GM18861 (cell line): ENCODE measurements at regions not wholly inside any gene's neighbourhood (a gene's known extent, or its start where the extent isn't known, plus 50 kb on each side); places are given as distances from the start of the nearest gene placed in this dataset.
A peak's percentile ranks its signal among the peaks of the same experiment; 100 is the strongest.
"Not testable (repeated sequence)": the region's sequence is repeated elsewhere in the genome, so short reads cannot be mapped to it uniquely, and the experiment has no call there.

Experiments
- ATAC-seq: cut with Tn5 transposase; IDR thresholded peaks from one replicate; pipeline ENCODE4 v1.9.1; 2021; ENCODE audit not compliant: unreplicated experiment

DNA sequence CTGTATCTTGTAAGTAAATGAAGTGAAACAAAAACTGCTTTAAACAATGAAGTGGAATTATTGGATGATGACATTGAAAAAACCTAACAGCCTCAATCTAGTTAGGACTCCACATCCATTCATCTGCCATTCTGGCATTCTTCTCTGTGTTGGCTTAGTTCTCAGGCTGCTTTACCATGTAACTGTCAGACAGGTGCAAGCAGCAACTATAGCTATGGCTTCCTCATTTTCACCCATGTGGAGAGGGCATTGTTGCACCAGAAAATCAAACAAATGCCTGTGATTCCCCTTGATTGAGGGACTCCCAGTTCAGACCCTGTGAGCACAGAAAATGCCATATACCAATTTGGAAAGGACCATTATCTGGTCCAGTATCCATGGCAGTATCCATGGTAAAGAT is 129.5 kb upstream of the NYAP2 start:
- ATAC-seq: no peak

DNA sequence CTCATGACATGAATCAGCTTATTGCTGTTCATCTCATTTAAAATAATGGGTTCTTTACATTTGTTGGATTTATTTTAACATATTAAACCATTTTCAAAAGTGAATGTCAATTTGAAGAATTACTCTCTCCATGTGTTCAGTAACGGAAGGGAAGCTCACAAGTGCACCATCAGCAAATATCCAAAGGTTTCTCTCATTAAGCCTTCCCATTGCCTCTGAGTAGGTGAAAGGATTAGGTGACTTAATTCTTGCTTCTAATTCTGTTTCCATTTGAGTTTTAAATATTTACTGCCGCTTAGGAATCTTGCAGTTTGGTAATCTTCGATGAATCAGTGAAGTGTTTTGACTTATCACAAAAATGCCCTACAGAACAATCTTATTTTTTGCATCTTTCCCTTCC is 145.1 kb upstream of the NYAP2 start:
- ATAC-seq: no peak

DNA sequence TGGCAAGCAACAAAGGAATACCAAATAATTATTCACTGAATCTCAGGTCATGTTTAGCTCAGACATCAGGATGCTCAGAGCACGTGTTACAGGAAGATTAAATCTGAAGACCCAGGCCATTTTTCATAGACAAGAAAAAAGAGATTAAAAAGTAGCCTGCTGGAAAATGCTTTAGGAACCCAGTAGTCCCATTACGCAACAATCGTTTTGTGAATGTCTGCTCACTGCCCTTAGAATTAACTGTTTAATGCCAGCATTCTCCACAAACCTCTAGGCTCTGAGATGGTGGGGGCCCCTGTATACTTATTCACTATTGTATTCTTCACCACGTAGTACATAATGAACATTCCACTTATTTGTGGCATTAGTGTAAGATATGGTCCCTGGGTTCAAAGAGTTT is 154.6 kb upstream of the NYAP2 start:
- no peak for ATAC-seq

DNA sequence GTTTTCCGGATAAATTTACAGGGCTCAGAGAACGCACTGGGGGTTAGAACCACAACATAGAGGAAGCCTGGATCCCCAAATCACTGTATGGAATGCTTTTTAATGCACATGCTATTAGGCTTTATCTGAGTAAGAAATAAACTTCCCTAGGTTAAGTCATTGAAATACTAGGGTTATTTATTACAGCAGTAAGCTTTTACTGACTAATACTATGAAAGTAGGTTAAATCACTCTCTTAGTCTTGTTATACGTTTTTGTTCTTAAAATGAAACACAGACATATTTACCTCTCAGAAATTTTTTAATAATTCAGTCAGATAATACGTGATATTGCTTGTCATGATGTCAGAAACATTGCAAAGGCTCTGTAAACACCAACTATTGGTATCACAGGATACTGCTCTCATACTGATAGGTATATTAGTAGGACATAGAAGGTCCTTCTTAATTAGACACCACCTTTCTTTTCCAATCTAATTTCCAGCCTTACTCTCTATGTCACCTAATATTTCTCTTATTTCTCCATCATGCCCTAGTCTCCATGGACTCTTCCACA is 162.7 kb upstream of the NYAP2 start:
- ATAC-seq: peak; percentile 61

DNA sequence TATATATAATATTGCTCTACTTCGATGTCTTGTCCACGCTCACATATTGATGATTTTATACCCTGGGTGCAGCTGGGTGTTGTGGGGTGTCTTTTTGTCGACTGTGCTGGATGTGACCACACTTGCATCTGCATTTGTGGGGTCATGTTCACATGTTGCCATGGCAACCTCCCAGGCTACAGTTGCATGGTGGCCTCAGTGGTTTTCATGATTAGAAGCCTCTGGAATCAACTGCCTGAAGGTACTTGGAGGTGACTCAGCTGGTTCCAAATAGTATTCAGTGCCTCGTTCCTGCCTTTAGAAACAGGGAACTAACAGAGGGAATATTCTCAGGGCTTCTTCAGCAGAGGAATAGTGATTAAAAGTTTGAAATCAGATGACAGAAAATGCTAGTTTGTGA is 166.3 kb upstream of the NYAP2 start:
- no peak for ATAC-seq

DNA sequence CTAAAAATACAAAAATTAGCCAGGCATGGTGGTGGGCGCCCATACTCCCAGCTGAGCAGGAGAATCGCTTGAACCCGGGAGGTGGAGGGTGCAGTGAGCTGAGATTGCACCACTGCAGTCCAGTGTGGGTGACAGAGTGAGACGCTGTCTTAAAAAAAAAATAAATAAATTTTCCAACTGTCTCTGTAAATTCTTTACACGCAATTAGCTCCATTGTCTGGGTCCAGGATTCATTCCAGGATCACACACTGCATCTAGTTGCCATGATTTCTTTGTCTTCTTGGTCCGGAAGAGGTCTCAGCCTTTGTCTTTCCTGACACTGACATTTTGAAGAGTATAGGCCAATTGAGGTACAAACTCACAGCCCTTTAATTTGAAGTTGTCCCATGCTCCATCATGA is 167.6 kb upstream of the NYAP2 start:
- ATAC-seq: no peak

DNA sequence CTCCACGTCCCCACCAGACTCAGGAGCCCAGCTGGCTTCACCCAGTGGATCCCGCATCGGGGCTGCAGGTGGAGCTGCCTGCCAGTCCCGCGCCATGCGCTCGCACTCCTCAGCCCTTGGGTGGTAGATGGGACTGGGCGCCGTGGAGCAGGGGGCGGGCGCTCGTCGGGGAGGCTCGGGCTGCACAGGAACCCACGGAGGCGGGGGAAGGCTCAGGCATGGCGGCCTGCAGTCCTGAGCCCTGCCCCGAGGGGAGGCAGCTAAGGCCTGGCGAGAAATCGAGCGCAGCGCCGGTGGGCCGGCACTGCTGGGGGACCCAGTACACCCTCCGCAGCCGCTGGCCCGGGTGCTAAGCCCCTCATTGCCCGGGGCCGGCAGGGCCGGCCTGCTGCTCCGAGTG is 170.2 kb upstream of the NYAP2 start:
- ATAC-seq: not testable (repeated sequence)

DNA sequence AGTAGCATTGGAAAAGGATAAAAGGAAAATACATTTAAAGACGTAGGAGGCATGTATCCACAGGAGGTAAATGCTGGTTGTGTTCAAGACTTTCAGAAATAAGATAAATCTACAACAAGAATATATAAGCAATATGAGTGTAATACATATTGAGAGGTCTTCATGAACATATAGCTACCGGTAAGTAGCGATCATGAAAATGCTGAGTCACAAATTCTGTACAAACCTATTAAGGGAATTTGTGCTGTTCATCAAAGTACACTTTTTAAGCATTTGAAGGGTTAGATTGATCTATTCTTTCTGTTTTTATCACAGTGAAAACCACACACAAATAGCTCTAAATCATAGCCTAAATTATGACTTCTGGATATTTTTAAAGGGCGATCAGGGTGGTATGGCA is 173.1 kb upstream of the NYAP2 start:
- no peak for ATAC-seq

DNA sequence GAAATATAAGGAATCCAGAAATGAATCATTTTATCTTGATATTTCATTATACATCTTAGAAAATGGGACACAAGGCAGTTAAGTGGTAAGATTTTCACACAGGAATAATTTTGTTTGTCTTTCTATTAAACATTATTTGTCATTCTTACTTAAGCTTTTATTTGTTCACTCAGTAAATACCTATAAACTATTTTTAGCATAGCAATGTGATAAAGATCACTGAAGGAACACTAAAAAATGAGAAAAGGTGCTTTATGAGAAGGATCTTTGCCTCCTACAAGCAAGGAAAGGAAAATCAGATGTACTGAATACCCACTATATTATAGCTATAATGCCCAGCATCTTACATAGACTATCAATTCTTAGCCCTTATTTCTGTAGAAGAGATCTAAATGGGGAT is 176.2 kb upstream of the NYAP2 start:
- no peak for ATAC-seq

DNA sequence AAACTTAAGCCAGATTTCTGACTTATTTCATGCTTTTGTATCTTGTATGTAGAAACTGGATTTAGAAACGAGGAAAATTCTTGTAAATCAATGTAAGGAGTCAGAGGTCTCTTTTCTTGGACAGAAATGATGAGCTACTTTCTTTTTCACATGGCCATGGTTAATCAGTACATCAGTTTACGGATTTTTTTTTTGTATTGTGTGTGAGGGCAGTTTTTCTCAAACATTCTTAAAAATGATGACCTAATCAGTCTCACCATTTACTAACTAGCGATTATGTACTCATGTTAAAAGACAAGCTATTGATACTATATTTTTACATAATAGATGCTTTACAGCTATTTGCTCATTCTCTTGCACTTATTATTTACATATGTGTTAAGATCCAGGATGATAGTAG is 165.2 kb upstream of the DOCK10 start:
- ATAC-seq: peak; percentile 48

DNA sequence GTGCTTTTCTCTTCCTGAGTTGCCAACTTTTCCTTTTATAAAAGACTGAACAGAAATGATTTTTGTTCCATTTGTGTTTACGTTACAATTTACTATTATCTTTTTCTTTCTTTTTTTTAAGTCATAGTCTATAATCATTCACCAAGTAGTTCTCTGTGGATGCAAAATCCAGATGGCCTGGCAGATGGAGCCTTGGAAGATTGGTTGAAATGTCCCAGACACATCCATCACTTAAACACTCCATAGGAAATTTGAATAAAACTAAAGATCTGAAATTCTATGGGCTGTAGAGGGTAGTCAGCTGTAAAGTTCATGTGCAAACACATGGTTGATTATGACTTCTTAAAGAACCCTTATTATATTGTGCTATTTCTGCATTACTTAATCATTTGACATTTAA is 164.8 kb upstream of the DOCK10 start:
- peak; percentile 13 for ATAC-seq

DNA sequence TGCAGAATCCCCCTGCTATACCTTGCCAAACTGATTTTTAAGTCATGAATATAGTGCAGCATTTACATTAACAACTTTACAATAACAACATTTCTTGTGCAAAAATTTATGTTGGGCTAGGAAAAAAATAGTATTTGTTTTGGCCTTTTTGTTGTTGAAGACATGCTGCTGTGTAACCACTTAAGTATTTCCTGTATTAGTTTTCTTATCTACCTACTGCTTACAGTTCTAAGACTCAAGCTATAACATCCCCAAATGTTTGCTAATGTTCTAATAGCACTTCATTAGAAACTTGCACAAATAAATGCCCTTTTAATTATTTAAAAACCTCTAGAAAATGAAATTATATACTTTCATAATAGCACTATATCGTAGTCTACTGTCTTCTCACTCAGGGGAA is 154.3 kb upstream of the DOCK10 start:
- ATAC-seq: no peak

DNA sequence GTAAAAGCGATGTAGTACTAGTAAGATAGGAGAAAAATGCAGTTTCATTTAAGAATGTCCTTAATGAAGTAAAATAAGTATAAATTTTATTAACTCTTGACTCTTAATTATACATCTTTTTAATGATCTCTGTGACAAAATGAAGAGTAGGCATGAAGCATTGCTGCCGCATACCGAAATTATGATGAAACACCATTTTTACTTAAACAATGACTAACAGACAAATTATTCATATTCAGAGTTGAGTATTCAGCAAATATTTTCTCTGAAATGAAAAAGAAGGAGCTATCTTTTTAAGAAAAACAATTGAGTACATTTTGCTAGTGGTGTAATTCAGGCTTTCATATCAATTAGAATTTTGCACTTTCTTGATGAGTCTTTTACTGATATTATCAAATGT is 150.6 kb upstream of the DOCK10 start:
- no peak for ATAC-seq

DNA sequence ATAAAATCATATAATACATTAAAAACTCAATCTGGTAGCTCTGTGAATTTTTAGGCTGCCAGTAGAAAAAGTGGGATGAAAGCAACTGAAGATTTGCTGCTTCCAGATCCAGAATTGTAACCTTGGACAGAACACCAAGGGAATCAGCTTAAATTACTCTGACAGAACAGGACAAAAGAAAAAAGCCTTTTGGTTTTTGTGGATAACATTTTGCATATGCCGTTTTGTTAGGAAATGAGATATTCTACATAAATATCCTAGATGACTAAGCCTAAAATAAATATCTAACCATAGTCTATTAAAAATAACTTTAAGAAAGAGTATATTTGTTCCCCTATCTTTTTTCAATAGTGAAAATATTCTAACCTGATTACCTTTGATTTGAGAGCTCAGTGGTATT is 148.7 kb upstream of the DOCK10 start:
- no peak for ATAC-seq

DNA sequence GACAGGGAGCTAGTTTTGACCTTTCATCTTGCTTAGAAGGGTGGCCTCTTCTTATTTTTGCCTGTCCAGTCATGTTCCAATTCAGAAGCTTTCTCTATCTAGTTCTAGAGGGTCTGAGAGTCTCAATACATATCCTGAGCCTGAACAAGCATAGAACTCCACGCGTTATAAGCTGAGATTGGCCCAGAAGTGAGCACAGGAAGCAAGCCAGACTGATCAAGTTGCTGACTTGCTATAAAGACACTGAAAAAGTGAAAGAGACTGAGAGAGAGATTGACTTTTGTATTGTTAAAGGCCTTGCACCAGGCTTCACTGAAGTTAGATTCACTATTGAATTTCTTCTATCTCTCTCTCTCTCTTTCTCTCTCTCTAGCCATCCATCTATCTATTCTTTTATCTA is 142.7 kb upstream of the DOCK10 start:
- no peak for ATAC-seq

DNA sequence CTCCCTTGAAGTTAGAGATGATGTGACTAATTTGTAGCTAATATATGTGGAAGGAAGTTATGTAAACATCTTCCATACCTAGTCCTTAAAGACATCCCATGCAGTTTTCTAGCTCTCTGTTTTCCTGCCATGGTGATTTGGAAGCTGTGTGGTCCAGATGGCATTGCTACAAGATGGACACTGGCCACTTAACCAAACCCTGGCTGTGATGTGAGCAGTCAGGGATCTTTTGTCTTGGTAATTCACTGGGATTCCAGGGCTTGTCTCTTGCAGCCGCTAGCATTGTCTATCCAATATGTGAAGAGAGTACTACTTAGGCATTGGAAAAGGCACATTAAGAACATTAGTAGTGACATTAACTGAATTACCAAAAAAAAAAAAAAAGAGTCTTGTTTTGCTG is 139.9 kb upstream of the DOCK10 start:
- ATAC-seq: no peak

DNA sequence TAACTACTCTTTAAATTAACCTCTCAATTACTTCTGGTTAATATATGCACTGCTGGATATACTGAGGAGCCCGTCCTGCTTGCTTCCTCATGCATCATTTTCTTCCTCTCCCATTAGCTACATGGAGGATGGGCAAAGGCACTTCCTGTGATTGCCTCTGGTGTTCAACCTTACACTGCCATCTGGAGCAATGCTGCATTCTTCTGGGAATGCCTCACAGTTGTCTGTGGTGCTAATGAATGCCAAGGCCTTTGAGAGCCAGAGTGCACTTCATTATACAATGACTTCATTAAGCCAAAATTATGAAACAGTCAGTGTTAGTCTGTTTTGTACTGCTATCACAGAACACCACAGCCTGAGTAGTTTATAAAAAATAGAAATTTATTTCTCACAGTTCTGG is 134.8 kb upstream of the DOCK10 start:
- ATAC-seq: no peak

DNA sequence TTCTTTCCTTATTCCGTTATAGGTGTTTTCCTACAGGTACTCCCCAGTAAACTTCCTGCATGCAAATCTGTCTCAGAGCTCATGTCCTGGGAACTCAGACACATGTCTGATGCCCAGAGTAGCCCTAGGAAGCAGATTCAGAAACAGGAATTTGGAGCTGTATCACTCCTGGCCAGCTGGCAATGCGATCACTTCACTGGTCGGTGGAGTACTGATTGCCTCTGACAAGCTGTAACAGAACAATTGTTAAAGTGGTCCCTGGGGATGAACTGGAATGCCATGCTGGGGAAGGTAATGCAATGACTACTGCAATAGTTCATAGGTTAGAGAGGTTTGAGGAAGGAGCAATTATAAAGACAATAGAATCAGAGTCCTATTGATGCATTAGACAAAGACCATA is 131.6 kb upstream of the DOCK10 start:
- no peak for ATAC-seq

DNA sequence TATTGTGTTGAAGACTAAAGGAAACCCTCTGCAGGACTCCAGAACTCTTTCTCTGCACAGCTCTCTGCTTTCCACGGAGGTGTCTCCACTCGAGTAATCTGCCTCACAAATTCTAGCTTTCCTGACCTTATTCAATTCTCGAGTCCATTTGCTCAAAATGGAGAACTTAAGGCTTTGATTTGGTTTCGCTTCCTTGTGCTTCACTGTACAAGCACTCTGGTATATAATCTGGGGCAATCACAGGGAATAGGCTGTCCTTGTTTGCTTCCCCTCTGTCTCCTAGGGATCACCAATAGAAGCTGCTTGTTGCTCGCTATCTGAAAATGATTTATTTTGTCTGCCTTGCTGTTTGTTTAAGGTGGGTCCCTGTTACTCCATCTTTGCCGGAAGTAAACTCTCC is 129.1 kb upstream of the DOCK10 start:
- ATAC-seq: no peak

DNA sequence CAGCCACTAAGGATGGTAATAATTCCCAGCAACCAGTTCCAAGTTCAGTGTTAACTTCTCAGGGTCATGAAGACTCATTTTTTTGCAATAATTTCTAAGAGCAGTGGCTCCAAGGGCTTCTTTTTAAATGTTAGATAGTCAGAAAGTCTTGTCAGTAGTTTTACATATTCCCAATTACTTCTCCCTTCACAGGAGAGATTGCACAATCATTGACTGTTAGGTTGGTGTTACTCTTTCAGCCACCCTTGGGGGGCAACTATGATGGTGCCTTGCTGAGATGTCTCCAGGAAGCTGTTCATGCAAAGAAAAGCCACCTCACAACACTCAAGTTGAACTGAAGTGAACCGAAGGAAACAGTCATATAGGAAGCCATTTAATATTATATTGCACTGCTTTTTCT is 127.9 kb upstream of the DOCK10 start:
- ATAC-seq: no peak

DNA sequence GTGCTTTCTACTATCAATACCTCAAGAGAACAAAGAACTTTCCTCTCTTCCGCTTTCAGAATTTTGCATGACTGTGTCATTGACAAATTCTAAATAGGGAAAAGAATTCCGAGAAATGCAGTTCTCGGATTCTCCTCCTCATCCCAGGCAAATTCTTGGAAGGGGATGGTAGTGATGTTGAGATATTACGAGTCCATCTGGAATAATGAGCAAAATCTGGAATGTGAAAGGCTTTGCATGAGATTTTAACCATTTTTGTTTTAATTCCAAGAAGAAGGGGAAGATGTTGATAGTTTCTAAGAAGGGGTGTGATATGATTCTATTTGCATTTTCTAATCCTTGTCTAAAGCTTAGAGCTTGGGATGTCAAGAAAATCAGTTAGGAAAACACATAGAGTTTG is 127.1 kb upstream of the DOCK10 start:
- no peak for ATAC-seq

DNA sequence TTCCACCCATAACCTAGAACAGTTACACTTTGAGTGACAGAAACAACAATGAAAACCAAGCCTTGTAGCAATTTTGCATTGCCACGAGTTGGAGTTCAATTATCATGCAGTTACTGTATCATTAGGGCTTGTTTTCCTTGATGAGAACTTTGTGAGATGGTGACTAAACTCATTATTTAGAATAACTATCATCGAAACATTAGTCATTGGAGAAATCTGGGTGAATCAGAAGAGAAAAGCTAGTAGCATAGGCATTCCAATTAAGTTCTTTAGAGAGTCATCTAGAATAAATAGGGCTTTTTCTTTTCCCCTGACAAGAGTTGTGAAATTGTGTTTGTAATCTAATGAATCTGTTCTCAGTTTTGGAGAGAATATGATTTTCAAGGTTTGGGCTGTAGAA is 122.8 kb upstream of the DOCK10 start:
- ATAC-seq: no peak

DNA sequence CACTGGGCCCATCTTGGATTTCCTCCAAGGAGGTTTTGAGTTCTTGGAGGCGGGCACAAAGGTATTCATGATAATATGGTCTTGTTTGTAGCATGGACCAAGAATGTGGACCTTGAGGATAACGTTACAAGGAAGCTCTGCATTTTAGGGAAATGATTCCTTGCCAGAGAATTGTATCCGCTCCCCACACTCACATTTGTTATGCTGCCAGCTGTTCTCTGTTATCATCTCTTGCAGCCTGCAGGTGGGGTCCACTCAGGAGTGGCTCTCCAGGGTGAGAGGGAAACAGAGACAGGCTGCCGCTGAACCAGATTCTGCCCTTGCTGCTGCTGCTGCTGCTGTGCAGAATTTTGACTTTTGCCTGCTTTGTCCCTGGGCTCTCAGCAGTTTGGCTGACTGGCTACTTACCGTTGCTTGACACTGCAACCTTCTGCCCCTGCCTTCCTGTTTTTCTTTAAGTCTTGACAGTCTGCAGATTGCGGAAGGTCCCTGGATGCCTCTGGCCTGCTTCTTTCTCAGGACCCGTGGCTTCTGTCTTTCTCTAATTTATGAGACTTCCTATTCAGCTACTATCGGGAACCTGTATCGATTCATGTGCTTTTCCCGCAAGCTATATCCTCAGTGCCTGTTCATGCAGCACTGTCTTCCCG is 122.3 kb upstream of the DOCK10 start:
- ATAC-seq: no peak
